ENCODE measurements at regions not wholly inside any gene's neighbourhood (a gene's known extent, or its start where the extent isn't known, plus 50 kb on each side); places are given as distances from the start of the nearest gene placed in this dataset.

DNA sequence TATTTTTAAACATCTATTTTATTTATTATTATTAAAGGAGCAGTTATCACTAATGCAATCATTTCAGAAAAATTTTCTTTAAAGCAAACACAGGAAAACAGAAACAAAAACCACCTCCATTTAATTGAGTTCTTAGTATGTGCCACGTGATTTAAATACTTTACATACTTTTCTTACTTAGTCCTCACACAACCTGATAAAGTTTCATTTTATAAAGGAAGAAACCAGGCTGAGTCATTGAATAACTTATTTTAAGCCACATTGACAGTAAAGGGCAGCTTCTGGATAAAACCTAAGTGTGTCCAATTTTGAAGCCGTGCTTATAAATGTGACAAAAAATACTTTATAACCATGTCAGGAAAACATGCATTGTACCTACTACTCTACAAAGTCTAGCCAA is 57.1 kb upstream of the PCED1B start:
- TF ChIP-seq, protein P1, sequence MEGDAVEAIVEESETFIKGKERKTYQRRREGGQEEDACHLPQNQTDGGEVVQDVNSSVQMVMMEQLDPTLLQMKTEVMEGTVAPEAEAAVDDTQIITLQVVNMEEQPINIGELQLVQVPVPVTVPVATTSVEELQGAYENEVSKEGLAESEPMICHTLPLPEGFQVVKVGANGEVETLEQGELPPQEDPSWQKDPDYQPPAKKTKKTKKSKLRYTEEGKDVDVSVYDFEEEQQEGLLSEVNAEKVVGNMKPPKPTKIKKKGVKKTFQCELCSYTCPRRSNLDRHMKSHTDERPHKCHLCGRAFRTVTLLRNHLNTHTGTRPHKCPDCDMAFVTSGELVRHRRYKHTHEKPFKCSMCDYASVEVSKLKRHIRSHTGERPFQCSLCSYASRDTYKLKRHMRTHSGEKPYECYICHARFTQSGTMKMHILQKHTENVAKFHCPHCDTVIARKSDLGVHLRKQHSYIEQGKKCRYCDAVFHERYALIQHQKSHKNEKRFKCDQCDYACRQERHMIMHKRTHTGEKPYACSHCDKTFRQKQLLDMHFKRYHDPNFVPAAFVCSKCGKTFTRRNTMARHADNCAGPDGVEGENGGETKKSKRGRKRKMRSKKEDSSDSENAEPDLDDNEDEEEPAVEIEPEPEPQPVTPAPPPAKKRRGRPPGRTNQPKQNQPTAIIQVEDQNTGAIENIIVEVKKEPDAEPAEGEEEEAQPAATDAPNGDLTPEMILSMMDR (IDR thresholded peaks at IDR 0.05) = no peak
- no peak for TF ChIP-seq POLR2A (IDR thresholded peaks at IDR 0.05)

Measured in Peyer's patch (tissue), 4 donors.